Cardiac septum (tissue), 1 donor: ENCODE measurements at regions not wholly inside any gene's neighbourhood (a gene's known extent, or its start where the extent isn't known, plus 50 kb on each side); places are given as distances from the start of the nearest gene placed in this dataset.
A peak's percentile ranks its signal among the peaks of the same experiment; 100 is the strongest.

ENCODE experiments used
- DNase-seq: peaks from one replicate; pipeline ENCODE4 v3.0.0-alpha.2; 2020; ENCODE audit warnings: low spot score
- intact Hi-C: fragments of 100-400 bp; cut with DNase I; formaldehyde crosslinking; loops from one replicate; pipeline ENCODE4 v1.14.0; 2022
- donor health status: DM: no; HTN: no; CAD: no.

DNA sequence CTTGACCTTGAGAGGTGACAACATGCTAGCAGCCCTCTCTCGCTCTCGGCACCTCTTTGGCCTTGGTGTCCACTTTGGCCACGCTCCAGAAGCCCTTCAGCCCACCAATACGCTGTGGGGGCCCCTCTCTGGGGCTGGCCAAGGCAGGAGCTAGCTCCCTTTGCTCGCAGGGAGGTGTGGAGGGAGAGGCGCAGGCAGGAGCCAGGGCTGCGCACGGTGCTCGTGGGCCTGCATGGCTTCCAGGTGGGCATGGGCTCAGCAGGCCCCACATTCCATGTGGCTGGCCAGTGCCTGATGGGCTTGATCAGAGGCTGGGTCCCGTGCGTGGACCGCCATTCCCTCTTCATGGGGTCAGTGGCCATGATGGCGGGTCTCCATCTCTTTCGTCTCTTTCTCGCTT lies 1237.0 kb upstream of the USP15 start:
- intact Hi-C loops, result no loop called here
- DNase-seq, result peak; percentile 62

DNA sequence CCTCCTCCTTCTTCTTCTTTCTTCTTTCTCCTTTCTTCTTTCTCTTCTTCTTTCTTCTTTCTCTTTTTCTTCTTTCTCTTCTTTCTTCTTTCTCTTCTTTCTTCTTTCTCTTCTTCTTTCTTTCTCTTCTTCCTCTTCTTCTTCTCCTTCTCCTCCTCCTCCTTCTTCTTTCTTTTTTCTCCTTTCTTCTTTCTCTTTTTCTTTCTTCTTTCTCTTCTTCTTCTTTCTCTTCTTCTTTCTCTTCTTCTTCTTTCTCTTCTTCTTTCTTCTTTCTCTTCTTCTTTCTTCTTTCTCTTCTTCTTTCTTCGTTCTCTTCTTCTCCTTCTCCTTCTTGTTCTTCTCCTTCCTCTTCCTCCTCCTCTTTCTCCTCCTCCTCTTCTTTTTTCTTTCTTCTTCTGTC lies 1230.7 kb upstream of the USP15 start:
- intact Hi-C loops, result no loop called here
- DNase-seq, result no peak

DNA sequence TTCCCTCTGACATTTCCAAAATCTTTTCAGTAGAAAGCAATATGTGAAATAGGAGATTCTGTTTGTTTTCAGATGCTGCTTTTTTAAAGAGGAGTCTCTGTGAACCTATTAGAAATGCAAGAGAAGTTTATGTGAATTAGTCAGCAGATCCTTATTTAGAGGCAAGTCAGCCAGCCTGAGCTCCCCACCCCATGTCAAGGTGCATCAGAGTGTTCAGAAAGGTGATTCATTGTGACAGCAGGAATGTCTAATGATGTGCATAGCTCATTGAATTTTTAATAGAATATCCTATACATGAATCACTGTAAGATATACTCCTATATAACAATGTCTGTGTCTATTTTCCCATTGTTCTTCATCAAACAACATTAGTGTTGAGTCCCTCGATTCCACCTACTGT lies 1222.4 kb upstream of the USP15 start:
- no peak for DNase-seq
- intact Hi-C loops, result no loop called here

- DNase-seq, result no peak
- intact Hi-C loops, result no loop called here
Measured at GRCh38 chr12:61043838-61044237, 1216.4 kb upstream of the USP15 start.

DNA sequence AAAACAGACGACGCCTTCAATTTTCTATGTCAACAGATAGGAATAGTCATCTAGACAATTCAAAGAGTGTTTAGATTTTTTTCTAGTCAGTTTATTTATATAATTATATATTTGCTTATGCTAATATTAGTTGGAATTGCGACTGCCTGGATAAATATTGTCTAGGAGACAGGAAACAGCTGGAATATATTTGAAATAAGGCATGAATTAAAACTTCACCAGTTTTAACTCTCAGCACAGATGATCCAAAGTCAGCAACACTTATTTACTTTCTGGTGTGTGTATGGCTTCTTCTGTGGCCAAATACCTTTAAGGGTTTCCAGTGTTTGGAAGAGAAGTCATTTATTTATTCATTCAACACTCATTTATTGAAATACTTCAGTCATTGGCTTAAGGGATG lies 1215.4 kb upstream of the USP15 start:
- intact Hi-C loops, result no loop called here
- DNase-seq, result no peak

DNA sequence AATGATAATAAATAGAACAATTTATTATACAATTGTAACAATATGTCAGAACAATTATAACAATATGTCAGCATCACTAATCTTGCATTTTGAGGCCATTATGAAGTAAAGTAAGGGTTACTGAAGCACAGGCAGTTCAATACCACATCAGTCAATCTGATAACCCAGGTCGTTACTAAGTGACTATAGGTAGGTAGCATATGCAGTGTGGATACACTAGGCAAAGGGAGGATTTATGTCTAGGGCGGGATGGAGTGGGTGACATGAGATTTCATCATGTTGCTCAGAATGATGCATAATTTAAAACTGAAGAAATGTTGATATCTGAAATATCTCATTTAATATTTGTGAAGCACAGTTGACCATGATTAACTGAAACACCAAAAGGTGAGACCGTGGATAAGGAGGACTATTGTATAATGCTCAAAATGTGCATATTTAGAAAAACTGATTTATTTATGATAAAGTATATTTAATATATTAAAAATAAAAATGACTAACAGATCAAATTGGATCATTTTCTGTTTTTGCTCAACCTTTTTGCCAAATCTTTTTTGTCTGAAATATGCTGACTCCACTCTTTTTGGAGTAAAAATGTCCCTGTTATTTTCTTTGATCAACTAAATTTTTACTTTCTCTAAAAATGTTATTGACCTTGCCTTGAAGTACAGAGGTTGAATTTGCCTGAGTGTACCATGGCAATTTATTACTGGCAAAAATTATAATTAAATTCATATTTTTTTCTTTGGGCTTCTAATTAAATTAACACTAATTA lies 1189.4 kb upstream of the USP15 start:
- no peak for DNase-seq
- intact Hi-C loops, result no loop called here

DNA sequence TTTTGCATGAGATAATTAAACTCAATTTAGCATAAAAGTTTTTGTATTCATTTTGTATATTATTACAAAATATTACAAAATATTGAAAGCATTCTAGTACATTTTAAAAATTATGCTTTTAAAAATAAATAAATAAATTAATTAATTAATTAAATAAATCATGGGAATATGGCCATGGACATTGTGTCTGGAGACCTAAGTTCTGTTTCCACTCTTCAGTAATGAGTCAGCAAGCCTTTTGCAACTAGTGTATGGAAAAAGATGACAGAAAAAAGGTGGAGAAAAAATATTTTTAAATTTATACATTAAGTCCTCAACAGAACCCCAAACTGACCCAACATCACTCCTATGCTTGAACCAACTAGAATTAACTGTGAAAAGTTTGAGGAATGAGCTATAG lies 1187.5 kb upstream of the USP15 start:
- intact Hi-C loops, result no loop called here
- no peak for DNase-seq

- DNase-seq, result no peak
- intact Hi-C loops, result no loop called here
Measured at GRCh38 chr12:61095111-61095510, 1165.1 kb upstream of the USP15 start.

- intact Hi-C loops, result no loop called here
Measured at GRCh38 chr12:61098031-61098580, 1162.1 kb upstream of the USP15 start.

GRCh38 chr12:61107118-61107517 lies 1153.1 kb upstream of the USP15 start:
- intact Hi-C loops, result no loop called here
- no peak for DNase-seq

More at GRCh38 chr12:61098031-61098580, 1162.1 kb upstream of the USP15 start:
- DNase-seq, result no peak

- intact Hi-C loops, result no loop called here
- DNase-seq, result no peak
Measured at GRCh38 chr12:61111218-61111617, 1149.0 kb upstream of the USP15 start.

- DNase-seq, result no peak
- intact Hi-C loops, result no loop called here
Measured at GRCh38 chr12:61137677-61138414, 1122.4 kb upstream of the USP15 start.

GRCh38 chr12:61138415-61138759 lies 1121.8 kb upstream of the USP15 start:
- no peak for DNase-seq
- intact Hi-C loops, result no loop called here

DNA sequence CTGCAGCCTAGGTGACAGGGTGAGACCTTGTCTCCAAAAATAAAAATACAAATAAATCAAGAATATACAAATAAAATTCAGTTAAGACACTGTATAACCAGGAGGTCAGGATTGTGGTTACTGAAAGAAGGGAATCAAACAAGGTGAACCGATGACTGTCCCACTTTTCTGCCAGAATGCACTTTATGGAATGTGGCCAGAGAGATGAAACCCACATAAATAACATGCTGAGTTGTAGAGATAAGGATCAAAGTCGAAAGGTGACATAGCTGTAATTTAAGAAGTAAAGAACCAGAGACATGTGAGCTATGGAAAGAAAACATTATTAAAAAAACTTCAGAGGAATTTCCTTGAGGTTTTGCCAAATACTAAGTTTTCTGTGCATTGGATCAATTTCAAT lies 1098.2 kb upstream of the USP15 start:
- intact Hi-C loops, result no loop called here

GRCh38 chr12:61188801-61189595 lies 1071.2 kb upstream of the USP15 start:
- intact Hi-C loops, result no loop called here
- DNase-seq, result no peak

More for the DNA sequence above, 1098.2 kb upstream of the USP15 start:
- no peak for DNase-seq

DNA sequence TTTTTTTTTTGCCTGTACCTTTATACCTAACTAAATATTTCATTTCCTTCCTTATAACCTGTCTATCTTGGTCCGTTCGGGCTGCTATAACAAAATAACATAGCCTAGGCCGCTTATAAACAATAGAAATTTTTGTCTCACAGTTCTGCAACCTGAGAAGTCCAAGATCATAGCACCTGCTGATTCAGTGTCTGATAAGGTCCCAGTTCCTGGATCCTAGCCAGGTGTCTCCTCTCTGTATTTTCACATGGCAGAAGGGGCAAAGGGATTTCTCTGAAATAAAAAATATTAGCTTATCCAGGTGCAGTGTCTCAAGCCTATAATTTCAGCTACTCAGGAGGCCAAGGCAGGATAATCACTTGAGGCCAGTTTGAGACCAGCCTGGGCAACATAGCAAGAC lies 1046.6 kb upstream of the USP15 start:
- intact Hi-C loops, result no loop called here
- no peak for DNase-seq

DNA sequence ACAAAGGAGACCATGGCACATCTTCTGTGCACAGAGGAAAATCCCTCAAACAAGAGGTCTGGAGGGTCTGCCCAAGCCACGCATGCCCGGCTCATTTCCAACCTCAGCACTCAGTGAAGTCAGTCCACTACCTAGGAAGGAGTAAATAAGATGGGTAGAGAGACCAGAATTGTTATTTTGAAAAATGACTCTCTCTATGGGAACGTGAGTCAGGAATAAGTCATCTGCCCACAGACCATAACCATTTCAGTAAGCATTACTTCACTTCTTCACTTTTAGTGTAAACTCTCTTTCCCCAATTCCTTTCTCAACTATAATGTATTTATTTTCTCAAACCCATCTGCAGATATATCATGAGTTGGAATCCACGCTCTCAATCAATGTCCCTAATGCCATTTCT lies 1039.9 kb upstream of the USP15 start:
- intact Hi-C loops, result no loop called here

GRCh38 chr12:61232040-61232439 lies 1028.2 kb upstream of the USP15 start:
- DNase-seq, result no peak
- intact Hi-C loops, result no loop called here

More for the DNA sequence above, 1039.9 kb upstream of the USP15 start:
- no peak for DNase-seq

GRCh38 chr12:61250303-61250702 lies 1009.9 kb upstream of the USP15 start:
- DNase-seq, result no peak
- intact Hi-C loops, result no loop called here

DNA sequence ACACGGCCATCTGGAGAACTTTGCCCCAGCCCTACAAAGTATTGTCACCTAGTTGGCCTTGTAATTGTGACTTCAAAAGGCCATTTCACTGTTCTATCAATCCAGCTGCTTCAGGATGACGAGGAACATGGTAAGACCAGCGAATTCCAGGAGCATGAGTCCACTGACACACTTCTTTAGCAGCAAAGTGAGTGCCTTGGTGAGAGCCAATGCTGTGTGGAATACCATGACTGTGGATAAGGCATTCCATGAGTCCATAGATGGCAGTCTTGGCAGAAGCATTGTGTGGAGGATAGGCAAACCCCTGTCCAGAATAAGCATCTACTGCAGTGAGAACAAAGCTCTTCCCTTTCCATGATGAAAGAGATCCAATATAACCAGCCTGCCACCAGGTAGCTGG lies 1009.1 kb upstream of the USP15 start:
- no peak for DNase-seq
- intact Hi-C loops, result no loop called here
